Liver (tissue), 3 donors: ENCODE measurements at regions not wholly inside any gene's neighbourhood (a gene's known extent, or its start where the extent isn't known, plus 50 kb on each side); places are given as distances from the start of the nearest gene placed in this dataset.

Experiments used
- CTCF ChIP-seq: fragments of 150-350 bp; IDR thresholded peaks from 2 replicates; pipeline ENCODE4 v1.5.1; 2017; ENCODE audit warnings: improper control_type of control experiment, low read depth, low read length; ENCODE audit not compliant: missing input control
- HNF4G ChIP-seq: IDR thresholded peaks from 2 replicates; pipeline ENCODE4 v1.6.1; 2016; ENCODE audit warnings: antibody characterized with exemption
- RAD21 ChIP-seq, 2 donors: IDR thresholded peaks; 2 replicates each; pipeline ENCODE4 v1.6.1; 2016; ENCODE audit warnings: antibody characterized with exemption in 2 of 2, mild to moderate bottlenecking in 2 of 2
- TAF1 ChIP-seq: conservative IDR thresholded peaks from 2 replicates; pipeline ENCODE4 v1.6.1; 2016; ENCODE audit warnings: antibody characterized with exemption, mild to moderate bottlenecking
- YY1 ChIP-seq: IDR thresholded peaks from 2 replicates; pipeline ENCODE4 v1.6.1; 2016; ENCODE audit warnings: antibody characterized with exemption, mild to moderate bottlenecking
- ZBTB33 ChIP-seq: IDR thresholded peaks from 2 replicates; pipeline ENCODE4 v1.6.1; 2016; ENCODE audit warnings: antibody characterized with exemption
- donor health status: healthy.
- donor health status: healthy.

- TF ChIP-seq HNF4G (no peak), CTCF (no peak), ZBTB33 (no peak), YY1 (no peak), RAD21 (IDR thresholded peaks at IDR 0.05) (no peak), TAF1 (no peak)
Measured at GRCh38 chr15:94052711-94053110, 178.7 kb upstream of the MCTP2 start.
